OCI-LY1 (cell line): ENCODE measurements at regions not wholly inside any gene's neighbourhood (a gene's known extent, or its start where the extent isn't known, plus 50 kb on each side); places are given as distances from the start of the nearest gene placed in this dataset.

Experiments
- H2AFZ ChIP-seq: fragments of 200-600 bp; sonication (generic), shearing (Covaris generic); 2 replicates; pipeline ENCODE4 v1.6.0; 2014; ENCODE audit warnings: antibody characterized with exemption, mild to moderate bottlenecking, low read length
- H3F3A ChIP-seq: fragments of 200-600 bp; sonication (generic), shearing (Covaris generic); 2 replicates; pipeline ENCODE4 v1.6.0; 2014; ENCODE audit warnings: mild to moderate bottlenecking, antibody characterized with exemption, low read length, moderate library complexity; ENCODE audit not compliant: insufficient read depth
- H3K27ac ChIP-seq: fragments of 200-600 bp; sonication (generic); 2 replicates; pipeline ENCODE4 v1.5.1; 2014; ENCODE audit warnings: low read length, mixed run types, mild to moderate bottlenecking, low read depth; ENCODE audit not compliant: poor library complexity, severe bottlenecking
- H3K27me3 ChIP-seq: fragments of 200-600 bp; sonication (generic); 2 replicates; pipeline ENCODE4 v1.6.0; 2014; ENCODE audit warnings: antibody characterized with exemption, mild to moderate bottlenecking, low read length, moderate library complexity; ENCODE audit not compliant: insufficient read depth
- H3K36me3 ChIP-seq: fragments of 200-600 bp; sonication (generic); 2 replicates; pipeline ENCODE4 v1.6.1; 2014; ENCODE audit warnings: mild to moderate bottlenecking, antibody characterized with exemption, low read length, moderate library complexity, mixed read lengths; ENCODE audit not compliant: insufficient read depth
- H3K4me1 ChIP-seq: fragments of 200-600 bp; sonication (generic); 2 replicates; pipeline ENCODE4 v1.5.1; 2014; ENCODE audit warnings: mild to moderate bottlenecking, low read length, moderate library complexity; ENCODE audit not compliant: insufficient read depth, severe bottlenecking
- H3K4me2 ChIP-seq: fragments of 200-600 bp; sonication (generic), shearing (Covaris generic); 2 replicates; pipeline ENCODE4 v1.6.1; 2014; ENCODE audit warnings: low read length
- H3K4me3 ChIP-seq: fragments of 200-600 bp; sonication (generic); 2 replicates; pipeline ENCODE4 v1.5.1; 2014; ENCODE audit warnings: low read length, low read depth, mild to moderate bottlenecking, mixed read lengths; ENCODE audit not compliant: poor library complexity, severe bottlenecking
- H3K79me2 ChIP-seq: fragments of 200-600 bp; shearing (Covaris generic); 2 replicates; pipeline ENCODE4 v1.6.1; 2016; ENCODE audit warnings: mixed run types, low read length, mixed read lengths; ENCODE audit not compliant: insufficient read depth
- H3K9ac ChIP-seq: fragments of 200-600 bp; sonication (generic), shearing (Covaris generic); 2 replicates; pipeline ENCODE4 v1.6.1; 2014; ENCODE audit warnings: mild to moderate bottlenecking, low read length, mixed read lengths
- H3K9me2 ChIP-seq: fragments of 200-600 bp; sonication (generic), shearing (Covaris generic); 2 replicates; pipeline ENCODE4 v1.6.1; 2014; ENCODE audit warnings: low read depth, mild to moderate bottlenecking, low read length, mixed read lengths
- H3K9me3 ChIP-seq: fragments of 200-600 bp; shearing (Covaris generic); 2 replicates; pipeline ENCODE4 v1.6.1; 2014; ENCODE audit warnings: low read length, mixed read lengths
- H4K20me1 ChIP-seq: fragments of 200-600 bp; sonication (generic), shearing (Covaris generic); 2 replicates; pipeline ENCODE4 v1.6.0; 2016; ENCODE audit warnings: mild to moderate bottlenecking, low read length; ENCODE audit not compliant: insufficient read depth
- CTCF ChIP-seq: fragments of 200-600 bp; sonication (generic), shearing (Covaris generic); IDR thresholded peaks from 2 replicates; pipeline ENCODE4 v1.5.1; 2017; ENCODE audit warnings: mild to moderate bottlenecking, antibody characterized with exemption, low read length, moderate library complexity, mixed read lengths
- EZH2 ChIP-seq: fragments of 200-600 bp; sonication (generic), shearing (Covaris generic); IDR thresholded peaks from 2 replicates; pipeline ENCODE4 v1.8.0; 2017; ENCODE audit warnings: borderline replicate concordance, mixed run types, mild to moderate bottlenecking, antibody characterized with exemption, low read length, moderate library complexity, mixed read lengths

GRCh38 chr6:50654155-50654554 lies 59.2 kb upstream of the TFAP2D start:
- Histone ChIP-seq H2AFZ (no peak overlapping the region), H3K4me1 (no peaks in the 10 kb centered on the region), H3K4me3 (no peak overlapping the region), H3K9me2 (no peaks in the 10 kb centered on the region), H4K20me1 (no peaks in the 10 kb centered on the region), H3K36me3 (no peaks in the 10 kb centered on the region), H3K79me2 (no peaks in the 10 kb centered on the region), H3F3A (no peaks in the 10 kb centered on the region), H3K9me3 (no peaks in the 10 kb centered on the region), H3K4me2 (no peak overlapping the region), H3K9ac (no peak overlapping the region), H3K27me3 (no peaks in the 10 kb centered on the region), H3K27ac (no peak overlapping the region)
- TF ChIP-seq CTCF: no peak
- TF ChIP-seq EZH2: no peak

GRCh38 chr6:50655848-50656453 lies 57.4 kb upstream of the TFAP2D start:
- H3K9ac ChIP-seq: no peak overlapping the region
- H3K79me2 ChIP-seq: no peaks in the 10 kb centered on the region
- no peaks in the 10 kb centered on the region for H3F3A ChIP-seq
- no peak overlapping the region for H3K4me2 ChIP-seq
- no peaks in the 10 kb centered on the region for H4K20me1 ChIP-seq
- no peak overlapping the region for H3K27ac ChIP-seq
- TF ChIP-seq EZH2 (no peak), CTCF (peak; percentile 58)
- H2AFZ ChIP-seq: no peak overlapping the region
- H3K9me2 ChIP-seq: no peaks in the 10 kb centered on the region
- no peaks in the 10 kb centered on the region for H3K4me1 ChIP-seq
- H3K36me3 ChIP-seq: no peaks in the 10 kb centered on the region
- no peaks in the 10 kb centered on the region for H3K27me3 ChIP-seq
- no peaks in the 10 kb centered on the region for H3K9me3 ChIP-seq
- H3K4me3 ChIP-seq: no peak overlapping the region

GRCh38 chr6:50657513-50657912 lies 55.8 kb upstream of the TFAP2D start:
- no peaks in the 10 kb centered on the region for H3K9me3 ChIP-seq
- TF ChIP-seq EZH2: no peak
- no peak for TF ChIP-seq CTCF
- no peaks in the 10 kb centered on the region for H3K4me1 ChIP-seq
- no peak overlapping the region for H3K4me2 ChIP-seq
- no peak overlapping the region for H3K9ac ChIP-seq
- no peaks in the 10 kb centered on the region for H3K27me3 ChIP-seq
- H2AFZ ChIP-seq: no peak overlapping the region
- no peaks in the 10 kb centered on the region for H3K9me2 ChIP-seq
- H3K79me2 ChIP-seq: no peaks in the 10 kb centered on the region
- no peaks in the 10 kb centered on the region for H3F3A ChIP-seq
- H3K4me3 ChIP-seq: no peak overlapping the region
- no peaks in the 10 kb centered on the region for H4K20me1 ChIP-seq
- H3K36me3 ChIP-seq: no peaks in the 10 kb centered on the region
- no peak overlapping the region for H3K27ac ChIP-seq
